Spleen (tissue), 11 donors: ENCODE measurements at regions not wholly inside any gene's neighbourhood (a gene's known extent, or its start where the extent isn't known, plus 50 kb on each side); places are given as distances from the start of the nearest gene placed in this dataset.
"Not testable (repeated sequence)": the region's sequence is repeated elsewhere in the genome, so short reads cannot be mapped to it uniquely, and the experiment has no call there.

ENCODE experiments used
- DNase-seq: peaks from one replicate; pipeline ENCODE4 v3.0.0-alpha.2; 2020
- H3K27ac ChIP-seq, 8 donors: fragments of 200-600 bp; sonication (generic) in 7 of 8; 1 replicate in 4 of 8; 2 replicates in 4 of 8; pipeline versions ENCODE4 v1.5.0 to v1.8.0; 2016 to 2021; ENCODE audit warnings: inconsistent platforms in 4 of 8, mild to moderate bottlenecking in 4 of 8, moderate library complexity in 1 of 8
- H3K27me3 ChIP-seq, 7 donors: fragments of 200-600 bp; sonication (generic) in 6 of 7; replicated peaks in 1 of 7; 1 replicate in 4 of 7; 2 replicates in 3 of 7; pipeline versions ENCODE4 v1.5.0 to v1.8.0; 2016 to 2021; ENCODE audit warnings: inconsistent platforms in 3 of 7, mild to moderate bottlenecking in 1 of 7
- H3K36me3 ChIP-seq, 6 donors: fragments of 200-600 bp; sonication (generic) in 5 of 6; 1 replicate in 4 of 6; 2 replicates in 2 of 6; pipeline versions ENCODE4 v1.5.0 to v1.8.0; 2016 to 2021; ENCODE audit warnings: inconsistent platforms in 2 of 6
- H3K4me1 ChIP-seq, 6 donors: fragments of 200-600 bp; sonication (generic) in 5 of 6; 1 replicate in 3 of 6; 2 replicates in 3 of 6; pipeline versions ENCODE4 v1.5.0 to v1.8.0; 2016 to 2021; ENCODE audit warnings: inconsistent platforms in 3 of 6
- H3K4me3 ChIP-seq, 8 donors: fragments of 200-600 bp; sonication (generic) in 7 of 8; 1 replicate in 4 of 8; 2 replicates in 4 of 8; pipeline versions ENCODE4 v1.5.0 to v1.8.0; 2016 to 2021; ENCODE audit warnings: inconsistent platforms in 4 of 8, mild to moderate bottlenecking in 4 of 8, moderate library complexity in 2 of 8
- H3K9me3 ChIP-seq, 8 donors: fragments of 200-600 bp; sonication (generic) in 7 of 8; 1 replicate in 4 of 8; 2 replicates in 4 of 8; pipeline versions ENCODE4 v1.5.0 to v1.8.0; 2016 to 2021; ENCODE audit warnings: inconsistent platforms in 4 of 8
- POLR2A ChIP-seq, 3 donors: fragments of 450-650 bp; IDR thresholded peaks; one replicate each; pipeline ENCODE4 v1.5.1; 2017; ENCODE audit warnings: antibody characterized with exemption in 3 of 3, mild to moderate bottlenecking in 1 of 3
- POLR2AphosphoS5 ChIP-seq, 3 donors: sonication (generic); formaldehyde crosslinking; IDR thresholded peaks; one replicate each; pipeline ENCODE4 v1.5.1; 2017; ENCODE audit warnings: antibody characterized with exemption in 3 of 3
- WGBS, 5 donors: extraction: QIAGEN DNeasy Blood & Tissue Kit in 3 of 5; methylation state at CpG; one replicate each; pipeline versions ENCODE4 v1.1.5 to v1.1.7; 2013 to 2018; 5-methylcytosine and 5-hydroxymethylcytosine counted together
- intact Hi-C: fragments of 100-400 bp; cut with DNase I; formaldehyde crosslinking; loops from one replicate; pipeline ENCODE4 v1.15.0; 2023; ENCODE audit warnings: low total_unique reads
- TF ChIP-seq, protein P1 (sequence below), 11 experiments: fragments of 200-600 bp in 7 of 11; fragments of 450-650 bp in 4 of 11; sonication (generic) in 4 of 11; IDR thresholded peaks in 8 of 11; conservative IDR thresholded peaks in 3 of 11; 1 replicate in 7 of 11; 2 replicates in 4 of 11; pipeline versions ENCODE4 v1.4.0 to v1.8.0; 2016 to 2021; ENCODE audit warnings: antibody characterized with exemption in 11 of 11, inconsistent platforms in 4 of 11, mild to moderate bottlenecking in 1 of 11
- donor health status: healthy with polysubstance abuse.
- donor health status: DM: no; HTN: no; CAD: no; lungs with moderate emphysema.
- donor health status: DM: no; HTN: no; CAD: no.
- donor health status: Bipolar disorder and iron deficiency.
- donor health status: healthy.
- donor health status: DM: no; HTN: no; CAD: no.
- donor health status: DM: yes; HTN: yes; CAD: no.

DNA sequence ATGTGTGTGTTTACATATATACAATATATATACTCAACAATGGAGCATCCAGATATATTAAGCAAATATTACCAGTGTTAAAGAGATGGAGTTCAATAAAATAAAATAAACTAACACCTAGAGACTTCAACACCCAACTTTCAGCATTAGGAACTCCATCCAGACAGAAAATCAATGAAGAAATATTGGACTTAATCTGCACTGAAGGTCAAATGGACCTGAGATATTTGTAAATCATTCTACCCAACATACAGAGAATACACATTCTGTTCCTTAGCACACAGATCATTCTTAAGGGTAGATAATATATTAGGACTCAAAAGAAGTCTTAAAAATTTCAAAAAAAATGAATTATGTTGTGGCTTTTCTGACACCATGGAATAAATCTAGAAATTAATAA lies 832.3 kb upstream of the ADGRB3 start:
- intact Hi-C loops: no loop called here
- H3K27ac ChIP-seq: no peak overlapping the region
- no peaks in the 10 kb centered on the region for H3K4me1 ChIP-seq
- TF ChIP-seq POLR2AphosphoS5 (IDR thresholded peaks at IDR 0.05): no peak
- TF ChIP-seq, protein P1, sequence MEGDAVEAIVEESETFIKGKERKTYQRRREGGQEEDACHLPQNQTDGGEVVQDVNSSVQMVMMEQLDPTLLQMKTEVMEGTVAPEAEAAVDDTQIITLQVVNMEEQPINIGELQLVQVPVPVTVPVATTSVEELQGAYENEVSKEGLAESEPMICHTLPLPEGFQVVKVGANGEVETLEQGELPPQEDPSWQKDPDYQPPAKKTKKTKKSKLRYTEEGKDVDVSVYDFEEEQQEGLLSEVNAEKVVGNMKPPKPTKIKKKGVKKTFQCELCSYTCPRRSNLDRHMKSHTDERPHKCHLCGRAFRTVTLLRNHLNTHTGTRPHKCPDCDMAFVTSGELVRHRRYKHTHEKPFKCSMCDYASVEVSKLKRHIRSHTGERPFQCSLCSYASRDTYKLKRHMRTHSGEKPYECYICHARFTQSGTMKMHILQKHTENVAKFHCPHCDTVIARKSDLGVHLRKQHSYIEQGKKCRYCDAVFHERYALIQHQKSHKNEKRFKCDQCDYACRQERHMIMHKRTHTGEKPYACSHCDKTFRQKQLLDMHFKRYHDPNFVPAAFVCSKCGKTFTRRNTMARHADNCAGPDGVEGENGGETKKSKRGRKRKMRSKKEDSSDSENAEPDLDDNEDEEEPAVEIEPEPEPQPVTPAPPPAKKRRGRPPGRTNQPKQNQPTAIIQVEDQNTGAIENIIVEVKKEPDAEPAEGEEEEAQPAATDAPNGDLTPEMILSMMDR (IDR thresholded peaks at IDR 0.05 in 8 of 11, conservative IDR thresholded peaks at IDR 0.05 in 3 of 11): no peak
- no peak for TF ChIP-seq POLR2A (IDR thresholded peaks at IDR 0.05)
- H3K36me3 ChIP-seq: no peaks in the 10 kb centered on the region
- H3K27me3 ChIP-seq: no peaks in the 10 kb centered on the region
- peaks cover 0 to 59% (median 34%) of the 10 kb centered on the region in 8 donors for H3K9me3 ChIP-seq
- no peak for DNase-seq
- H3K4me3 ChIP-seq: no peak overlapping the region

DNA sequence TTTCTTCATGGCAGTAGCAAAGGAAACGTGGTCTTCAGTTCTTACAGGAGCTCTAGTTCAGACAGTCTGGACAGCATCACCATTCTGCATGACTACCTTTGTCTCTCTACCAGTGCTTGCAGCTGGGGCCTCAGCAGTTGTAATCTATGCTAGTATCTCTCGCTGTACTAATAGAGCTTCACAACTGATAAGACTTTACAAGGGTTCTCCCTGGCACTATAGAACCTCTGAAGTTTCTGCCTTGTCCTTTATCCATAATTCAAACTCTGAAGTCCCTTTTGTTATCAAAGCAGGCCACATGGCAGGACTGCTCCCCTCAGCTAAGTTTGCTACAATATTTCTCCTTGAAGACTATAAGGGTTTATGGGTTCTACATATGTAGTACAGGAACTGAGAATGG lies 842.1 kb upstream of the ADGRB3 start:
- TF ChIP-seq POLR2AphosphoS5 (IDR thresholded peaks at IDR 0.05) (no peak), POLR2A (IDR thresholded peaks at IDR 0.05) (no peak)
- TF ChIP-seq, protein P1 (IDR thresholded peaks at IDR 0.05 in 8 of 11, conservative IDR thresholded peaks at IDR 0.05 in 3 of 11): no peak
- intact Hi-C loops: no loop called here

DNA sequence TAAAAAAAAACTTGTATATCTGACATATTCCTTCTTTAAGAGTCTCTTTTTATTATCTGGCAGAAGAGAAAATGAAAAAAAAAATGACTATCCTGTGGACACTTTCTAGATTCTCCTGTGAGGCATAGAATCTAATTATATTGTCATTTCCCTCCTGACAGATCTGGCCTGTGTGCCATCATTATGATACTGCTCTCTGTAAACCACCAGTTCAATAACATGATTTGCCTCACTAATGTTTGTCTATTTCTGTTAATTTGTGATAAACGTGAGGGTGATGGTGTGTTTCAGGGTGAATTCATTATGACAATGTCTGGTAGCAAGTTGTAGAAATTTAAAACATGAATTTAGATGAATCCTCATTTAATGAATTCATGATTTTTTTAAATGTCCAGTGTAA lies 844.5 kb upstream of the ADGRB3 start:
- Histone ChIP-seq H3K4me1 (no peaks in the 10 kb centered on the region), H3K9me3 (no peaks in the 10 kb centered on the region), H3K27me3 (no peaks in the 10 kb centered on the region), H3K36me3 (no peaks in the 10 kb centered on the region), H3K27ac (no peak overlapping the region), H3K4me3 (no peak overlapping the region)
- TF ChIP-seq POLR2A (IDR thresholded peaks at IDR 0.05) (no peak), POLR2AphosphoS5 (IDR thresholded peaks at IDR 0.05) (no peak)
- TF ChIP-seq, protein P1 (IDR thresholded peaks at IDR 0.05 in 8 of 11, conservative IDR thresholded peaks at IDR 0.05 in 3 of 11): no peak
- intact Hi-C loops: no loop called here
- DNase-seq: no peak
- WGBS, 5 donors: 42 to 69% (median 55%) methylated on average over 1 of the region's 1 CpG

More for the DNA sequence above, 842.1 kb upstream of the ADGRB3 start:
- no peaks in the 10 kb centered on the region for H3K4me1 ChIP-seq
- no peaks in the 10 kb centered on the region for H3K36me3 ChIP-seq
- 57 to 80% (median 64%) methylated on average over 2 of the region's 2 CpGs for WGBS, 5 donors
- no peak for DNase-seq
- no peaks in the 10 kb centered on the region for H3K27me3 ChIP-seq
- peaks cover 0 to 8% (median 0%) of the 10 kb centered on the region in 8 donors for H3K9me3 ChIP-seq
- no peak overlapping the region for H3K4me3 ChIP-seq
- H3K27ac ChIP-seq: no peak overlapping the region

DNA sequence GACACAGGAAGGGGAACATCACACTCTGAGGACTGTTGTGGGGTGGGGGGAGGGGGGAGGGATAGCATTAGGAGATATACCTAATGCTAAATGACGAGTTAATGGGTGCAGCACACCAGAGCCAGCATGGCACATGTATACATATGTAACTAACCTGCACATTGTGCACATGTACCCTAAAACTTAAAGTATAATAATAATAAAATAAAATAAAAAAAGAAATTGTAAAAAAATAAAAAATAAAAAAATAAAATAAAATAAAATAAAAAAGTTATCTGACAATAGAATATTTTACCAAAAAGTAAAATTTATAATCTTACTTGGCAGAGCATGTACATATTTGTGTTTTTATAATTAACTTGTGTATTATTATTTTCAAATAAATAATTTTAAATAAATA lies 848.0 kb upstream of the ADGRB3 start:
- intact Hi-C loops, H3K27me3 ChIP-seq, H3K9me3 ChIP-seq, H3K4me3 ChIP-seq, DNase-seq, H3K27ac ChIP-seq, H3K36me3 ChIP-seq, H3K4me1 ChIP-seq: not testable (repeated sequence)
- 29 to 89% (median 61%) methylated on average over 1 of the region's 1 CpG for WGBS, 5 donors

DNA sequence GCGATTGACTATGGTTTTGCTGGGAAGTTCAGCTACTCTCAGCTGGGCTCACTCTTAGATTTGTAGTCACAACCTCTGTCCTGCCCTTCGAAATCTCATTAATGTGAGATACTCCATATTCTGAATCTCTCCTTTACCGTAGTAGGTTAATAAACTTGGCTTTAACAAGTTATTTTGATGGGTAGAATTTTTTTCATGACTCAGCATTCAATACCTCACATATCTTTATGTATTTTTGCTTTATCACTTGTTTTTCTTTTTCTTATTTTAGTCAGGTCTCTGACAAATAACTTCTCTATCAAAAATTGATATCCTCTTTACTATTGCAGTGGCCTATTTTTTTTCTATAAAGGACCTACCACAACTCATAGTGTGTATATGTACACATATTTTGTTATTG lies 855.2 kb upstream of the ADGRB3 start:
- Histone ChIP-seq H3K27ac (no peak overlapping the region), H3K36me3 (no peaks in the 10 kb centered on the region), H3K4me1 (no peaks in the 10 kb centered on the region), H3K9me3 (no peaks in the 10 kb centered on the region), H3K27me3 (no peaks in the 10 kb centered on the region), H3K4me3 (no peak overlapping the region)
- intact Hi-C loops: no loop called here
- DNase-seq: no peak
- 65 to 86% (median 73%) methylated on average over 3 of the region's 3 CpGs for WGBS, 5 donors
- TF ChIP-seq, protein P1 (IDR thresholded peaks at IDR 0.05 in 8 of 11, conservative IDR thresholded peaks at IDR 0.05 in 3 of 11): no peak
- TF ChIP-seq POLR2A (IDR thresholded peaks at IDR 0.05) (no peak), POLR2AphosphoS5 (IDR thresholded peaks at IDR 0.05) (no peak)
